ENCODE measurements at regions not wholly inside any gene's neighbourhood (a gene's known extent, or its start where the extent isn't known, plus 50 kb on each side); places are given as distances from the start of the nearest gene placed in this dataset.

- TF ChIP-seq EZH2phosphoT487 (IDR thresholded peaks at IDR 0.05; ENCODE audit: borderline replicate concordance, low read length) (no peak), CTCF (IDR thresholded peaks at IDR 0.05; ENCODE audit: low read depth, low read length, poor library complexity, severe bottlenecking) (no peak)
Observed at GRCh38 chr1:2946291-2946690, 75.0 kb upstream of the ACTRT2 start.

Data from DOHH2 (cell line).